ENCODE measurements at regions not wholly inside any gene's neighbourhood (a gene's known extent, or its start where the extent isn't known, plus 50 kb on each side); places are given as distances from the start of the nearest gene placed in this dataset.

DNA sequence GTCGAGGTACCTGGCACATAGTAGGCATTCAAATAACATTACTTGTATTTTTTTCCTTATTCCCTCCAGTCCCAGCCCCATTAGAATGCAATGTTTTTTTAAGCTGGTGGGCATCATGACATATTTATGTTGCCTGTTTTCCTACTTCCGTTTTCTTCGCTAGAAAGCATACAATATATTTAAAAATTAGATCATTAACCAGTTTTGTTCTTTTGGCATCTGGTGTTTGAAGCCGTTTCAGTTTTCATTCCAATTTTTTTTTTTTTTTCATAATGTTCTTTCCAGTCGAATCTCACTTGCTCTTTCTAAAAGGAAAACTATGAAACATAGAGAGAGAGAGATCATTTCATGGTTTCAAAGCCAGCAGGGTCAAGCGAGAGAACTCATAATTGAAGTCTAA is 228.3 kb upstream of the C9orf72 start:
- Histone ChIP-seq H3K4me2 (ENCODE audit: low read length) (no peak overlapping the region), H3K9ac (ENCODE audit: low read length) (no peak overlapping the region), H3K9me3 (ENCODE audit: control insufficient read depth in 1 of 2, insufficient read depth in 1 of 2, low read depth in 1 of 2, low read length in 2 of 2) (no peaks in the 10 kb centered on the region; a peak in 1 of 4 replicates), H3K79me2 (ENCODE audit: insufficient read depth, low read length) (no peaks in the 10 kb centered on the region), H3K4me1 (ENCODE audit: control insufficient read depth in 1 of 2, insufficient read depth in 2 of 2, low read length in 2 of 2) (no peaks in the 10 kb centered on the region), H2AFZ (ENCODE audit: low read depth, low read length, poor library complexity, severe bottlenecking) (no peak overlapping the region), H3K27ac (ENCODE audit: low read depth, low read length) (no peak overlapping the region), H3K27me3 (ENCODE audit: insufficient read depth, low read length) (no peaks in the 10 kb centered on the region), H3K4me3 (replicated peaks in 1 of 2; ENCODE audit: low read depth in 1 of 2, low read length in 2 of 2) (no peak overlapping the region), H4K20me1 (ENCODE audit: insufficient read depth) (no peaks in the 10 kb centered on the region), H3K36me3 (ENCODE audit: control insufficient read depth in 1 of 2, insufficient read depth in 2 of 2, low read length in 2 of 2) (no peaks in the 10 kb centered on the region), H3K9me2 (ENCODE audit: insufficient read depth) (no peaks in the 10 kb centered on the region)
- no peak for TF ChIP-seq EZH2 (IDR thresholded peaks at IDR 0.05)
- TF ChIP-seq, protein P1, sequence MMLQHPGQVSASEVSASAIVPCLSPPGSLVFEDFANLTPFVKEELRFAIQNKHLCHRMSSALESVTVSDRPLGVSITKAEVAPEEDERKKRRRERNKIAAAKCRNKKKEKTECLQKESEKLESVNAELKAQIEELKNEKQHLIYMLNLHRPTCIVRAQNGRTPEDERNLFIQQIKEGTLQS (IDR thresholded peaks at IDR 0.05): no peak
- DNase-seq (ENCODE audit: low read depth, low spot score) (no peak), ATAC-seq (no peak)
- intact Hi-C loops (cut with micrococcal nuclease): loop anchor here (10.0 kb wide), 1 partner anchor 83 kb away; no protein-coding TSS in a partner anchor
- ChIA-PET POLR2A (no interaction called here), RAD21 (ENCODE audit: low non-redundant PET in 1 of 2, low total read pairs in 2 of 2, uncharacterized antibody in 2 of 2, unreplicated experiment in 2 of 2) (no interaction called here), CTCF (no interaction called here)
- BruUV-seq (replicated peaks): no TSS peak

DNA sequence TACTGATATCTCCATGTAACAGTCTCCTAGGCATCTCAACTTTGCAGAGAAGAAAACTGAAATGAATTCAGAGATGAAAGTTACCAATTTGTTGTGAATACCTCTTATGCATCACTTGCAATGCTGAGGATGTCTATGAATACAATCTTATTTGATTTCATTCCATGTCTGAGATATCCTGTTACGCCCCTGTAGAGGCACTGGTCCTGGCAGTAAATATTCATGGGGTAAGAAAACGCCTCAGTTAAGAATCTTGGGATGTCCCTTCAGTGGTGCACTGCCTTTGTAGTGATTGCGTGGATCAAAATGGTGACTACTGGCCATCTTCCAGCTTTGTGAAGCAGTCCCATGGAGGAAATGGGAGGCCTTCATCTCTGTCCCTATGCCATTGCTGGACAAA is 229.1 kb upstream of the C9orf72 start:
- Histone ChIP-seq H3K27ac (ENCODE audit: low read depth, low read length) (no peak overlapping the region), H3K36me3 (ENCODE audit: control insufficient read depth in 1 of 2, insufficient read depth in 2 of 2, low read length in 2 of 2) (no peaks in the 10 kb centered on the region), H4K20me1 (ENCODE audit: insufficient read depth) (no peaks in the 10 kb centered on the region), H3K79me2 (ENCODE audit: insufficient read depth, low read length) (no peaks in the 10 kb centered on the region), H3K4me3 (replicated peaks in 1 of 2; ENCODE audit: low read depth in 1 of 2, low read length in 2 of 2) (no peak overlapping the region), H3K4me2 (ENCODE audit: low read length) (no peak overlapping the region), H3K4me1 (ENCODE audit: control insufficient read depth in 1 of 2, insufficient read depth in 2 of 2, low read length in 2 of 2) (no peaks in the 10 kb centered on the region), H3K9me3 (ENCODE audit: control insufficient read depth in 1 of 2, insufficient read depth in 1 of 2, low read depth in 1 of 2, low read length in 2 of 2) (no peaks in the 10 kb centered on the region; a peak in 1 of 4 replicates), H3K27me3 (ENCODE audit: insufficient read depth, low read length) (no peaks in the 10 kb centered on the region), H3K9ac (ENCODE audit: low read length) (no peak overlapping the region), H2AFZ (ENCODE audit: low read depth, low read length, poor library complexity, severe bottlenecking) (no peak overlapping the region), H3K9me2 (ENCODE audit: insufficient read depth) (no peaks in the 10 kb centered on the region)
- TF ChIP-seq ZNF274 (IDR thresholded peaks at IDR 0.05; ENCODE audit: low read depth, low read length): no peak
- TF ChIP-seq RAD21 (IDR thresholded peaks at IDR 0.05; ENCODE audit: low read depth): no peak
- TF ChIP-seq ELF1 (IDR thresholded peaks at IDR 0.05; ENCODE audit: borderline replicate concordance, low read depth): no peak
- BruUV-seq (replicated peaks): no TSS peak
- DNase-seq (ENCODE audit: low read depth, low spot score): no peak
- RAD21 ChIA-PET (ENCODE audit: low non-redundant PET in 1 of 2, low total read pairs in 2 of 2, uncharacterized antibody in 2 of 2, unreplicated experiment in 2 of 2): no interaction called here
- no peak for ATAC-seq
- POLR2A ChIA-PET: no interaction called here
- intact Hi-C loops (cut with micrococcal nuclease): loop anchor here (10.0 kb wide), 1 partner anchor 82 kb away; no protein-coding TSS in a partner anchor
- CTCF ChIA-PET: no interaction called here
